ENCODE measurements at regions not wholly inside any gene's neighbourhood (a gene's known extent, or its start where the extent isn't known, plus 50 kb on each side); places are given as distances from the start of the nearest gene placed in this dataset.

GRCh38 chr11:23496340-23496739 is 636.1 kb upstream of the CCDC179 start:
- no peak for DNase-seq

GRCh38 chr11:23497040-23497439 is 636.8 kb upstream of the CCDC179 start:
- no peak for DNase-seq

- no peak for DNase-seq
These were observed 642.1 kb upstream of the CCDC179 start for GRCh38 chr11:23502389-23502788.

GRCh38 chr11:23502826-23503225 is 642.6 kb upstream of the CCDC179 start:
- DNase-seq, result no peak

GRCh38 chr11:23509023-23509422 is 648.7 kb upstream of the CCDC179 start:
- DNase-seq, result no peak

GRCh38 chr11:23509821-23510220 is 649.5 kb upstream of the CCDC179 start:
- DNase-seq, result no peak

- no peak for DNase-seq
These were observed 658.9 kb upstream of the CCDC179 start for GRCh38 chr11:23519194-23519593.

- no peak for DNase-seq
These were observed 660.1 kb upstream of the CCDC179 start for GRCh38 chr11:23520226-23520960.

- DNase-seq, result no peak
These were observed 676.6 kb upstream of the CCDC179 start for GRCh38 chr11:23536907-23537306.

GRCh38 chr11:23539556-23539955 is 679.3 kb upstream of the CCDC179 start:
- no peak for DNase-seq

- DNase-seq, result peak; percentile 22
These were observed 679.9 kb upstream of the CCDC179 start for GRCh38 chr11:23540101-23540561.

- DNase-seq, result no peak
These were observed 681.9 kb upstream of the CCDC179 start for GRCh38 chr11:23542189-23542588.

- no peak for DNase-seq
These were observed 682.5 kb upstream of the CCDC179 start for GRCh38 chr11:23542816-23543215.

- DNase-seq, result no peak
These were observed 683.5 kb upstream of the CCDC179 start for GRCh38 chr11:23543651-23544222.

GRCh38 chr11:23551706-23552105 is 691.4 kb upstream of the CCDC179 start:
- DNase-seq, result no peak

GRCh38 chr11:23554002-23554401 is 693.7 kb upstream of the CCDC179 start:
- DNase-seq, result no peak

GRCh38 chr11:23555085-23555484 is 694.8 kb upstream of the CCDC179 start:
- no peak for DNase-seq

GRCh38 chr11:23556163-23556750 is 696.0 kb upstream of the CCDC179 start:
- DNase-seq, result no peak

GRCh38 chr11:23563591-23563990 is 703.3 kb upstream of the CCDC179 start:
- no peak for DNase-seq

GRCh38 chr11:23564370-23564769 is 704.1 kb upstream of the CCDC179 start:
- no peak for DNase-seq

GRCh38 chr11:23569134-23569533 is 708.9 kb upstream of the CCDC179 start:
- no peak for DNase-seq

- DNase-seq, result no peak
These were observed 709.3 kb upstream of the CCDC179 start for GRCh38 chr11:23569547-23569946.

- DNase-seq, result no peak
These were observed 710.6 kb upstream of the CCDC179 start for GRCh38 chr11:23570828-23571227.

GRCh38 chr11:23573429-23573828 is 713.2 kb upstream of the CCDC179 start:
- DNase-seq, result no peak
